ENCODE measurements at regions not wholly inside any gene's neighbourhood (a gene's known extent, or its start where the extent isn't known, plus 50 kb on each side); places are given as distances from the start of the nearest gene placed in this dataset.

GRCh38 chr6:168849459-168849858 lies 404.2 kb downstream of the THBS2 start:
- TF ChIP-seq GATA2 (IDR thresholded peaks at IDR 0.05; ENCODE audit: low read depth, low read length) = no peak
- TF ChIP-seq GATA3 (IDR thresholded peaks at IDR 0.05; ENCODE audit: low read depth, low read length) = no peak

Data from SH-SY5Y (cell line).